Activated CD4-positive, alpha-beta memory T cell treated with anti-CD3 and anti-CD28 coated beads, Interleukin-2, amount 10 ng/mL, durations not matched to agents 7 days and 5 days (primary cell): ENCODE measurements at regions not wholly inside any gene's neighbourhood (a gene's known extent, or its start where the extent isn't known, plus 50 kb on each side); places are given as distances from the start of the nearest gene placed in this dataset.

ENCODE experiments used
- CTCF ChIA-PET: fragments of 350-600 bp; sonication (Branson Sonifier 250); formaldehyde crosslinking; loops from one replicate; lab custom pipeline; 2021; ENCODE audit warnings: antibody characterized with exemption, inconsistent platforms; lab: Charles Lee
- POLR2A ChIA-PET: fragments of 350-600 bp; sonication (Branson Sonifier 250); formaldehyde crosslinking; loops from one replicate; lab custom pipeline; 2021; ENCODE audit warnings: antibody characterized with exemption; lab: Charles Lee
- DNase-seq: peaks from one replicate; pipeline ENCODE4 v3.0.0-alpha.2; 2020
- H3K27ac Mint-ChIP-seq: one replicate; pipeline ENCODE4 v1.8.0; 2021; ENCODE audit warnings: mild to moderate bottlenecking, mixed read lengths
- H3K27me3 Mint-ChIP-seq: one replicate; pipeline ENCODE4 v1.8.0; 2021; ENCODE audit warnings: mixed read lengths
- H3K36me3 Mint-ChIP-seq: one replicate; pipeline ENCODE4 v1.8.0; 2021; ENCODE audit warnings: low read depth, mixed read lengths
- H3K4me1 Mint-ChIP-seq: one replicate; pipeline ENCODE4 v1.8.0; 2021; ENCODE audit warnings: mixed read lengths
- H3K4me3 Mint-ChIP-seq: one replicate; pipeline ENCODE4 v1.8.0; 2021; ENCODE audit warnings: mild to moderate bottlenecking, mixed read lengths
- H3K9me3 Mint-ChIP-seq: one replicate; pipeline ENCODE4 v1.8.0; 2021; ENCODE audit warnings: mixed read lengths

- H3K4me1 Mint-ChIP-seq = peaks cover 2% of the 10 kb centered on the region
- no peak for DNase-seq
- no peak overlapping the region for H3K27ac Mint-ChIP-seq
- peaks cover 6% of the 10 kb centered on the region for H3K36me3 Mint-ChIP-seq
- ChIA-PET POLR2A (interaction anchor here (0.6 to 1.3 kb wide), 2 partner anchors 16 to 35 kb away, joined by 3 to 5 read pairs; no protein-coding TSS in a partner anchor), CTCF (interaction anchor here (1.1 kb wide), 1 partner anchor 178 kb away, joined by 4 read pairs; no protein-coding TSS in a partner anchor)
- peaks cover 6% of the 10 kb centered on the region for H3K9me3 Mint-ChIP-seq
- peaks cover 41% of the 10 kb centered on the region for H3K27me3 Mint-ChIP-seq
- H3K4me3 Mint-ChIP-seq = no peak overlapping the region
Measured at GRCh38 chr7:50190776-50191175, 97.7 kb upstream of the ZPBP start.

DNA sequence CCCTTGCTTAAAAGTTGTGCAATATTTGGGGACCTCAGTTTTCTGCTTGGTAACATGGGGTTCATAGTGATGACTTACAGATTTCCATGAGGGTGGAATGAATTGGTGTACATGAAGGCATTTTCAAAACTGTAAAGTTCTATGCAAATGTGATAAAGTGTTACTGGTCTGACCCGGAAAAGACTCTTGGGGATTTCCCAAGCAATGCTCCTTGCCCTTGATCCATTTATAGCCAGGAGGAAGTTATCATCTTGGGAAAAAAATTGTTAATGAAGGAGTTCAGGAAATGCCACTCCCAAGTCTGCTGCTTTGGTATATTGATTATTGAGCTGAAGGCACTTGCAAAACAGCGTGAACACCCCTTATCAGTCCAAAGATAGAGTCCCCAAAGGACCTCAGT is 96.3 kb upstream of the ZPBP start:
- no peak for DNase-seq
- peaks cover 6% of the 10 kb centered on the region for H3K9me3 Mint-ChIP-seq
- H3K4me1 Mint-ChIP-seq = peaks cover 2% of the 10 kb centered on the region
- peaks cover 6% of the 10 kb centered on the region for H3K36me3 Mint-ChIP-seq
- no peak overlapping the region for H3K4me3 Mint-ChIP-seq
- ChIA-PET CTCF (no interaction called here), POLR2A (interaction anchor here (1.5 kb wide), 1 partner anchor 8 kb away, joined by 3 read pairs; no protein-coding TSS in a partner anchor)
- H3K27me3 Mint-ChIP-seq = peaks cover 30% of the 10 kb centered on the region
- H3K27ac Mint-ChIP-seq = no peak overlapping the region

DNA sequence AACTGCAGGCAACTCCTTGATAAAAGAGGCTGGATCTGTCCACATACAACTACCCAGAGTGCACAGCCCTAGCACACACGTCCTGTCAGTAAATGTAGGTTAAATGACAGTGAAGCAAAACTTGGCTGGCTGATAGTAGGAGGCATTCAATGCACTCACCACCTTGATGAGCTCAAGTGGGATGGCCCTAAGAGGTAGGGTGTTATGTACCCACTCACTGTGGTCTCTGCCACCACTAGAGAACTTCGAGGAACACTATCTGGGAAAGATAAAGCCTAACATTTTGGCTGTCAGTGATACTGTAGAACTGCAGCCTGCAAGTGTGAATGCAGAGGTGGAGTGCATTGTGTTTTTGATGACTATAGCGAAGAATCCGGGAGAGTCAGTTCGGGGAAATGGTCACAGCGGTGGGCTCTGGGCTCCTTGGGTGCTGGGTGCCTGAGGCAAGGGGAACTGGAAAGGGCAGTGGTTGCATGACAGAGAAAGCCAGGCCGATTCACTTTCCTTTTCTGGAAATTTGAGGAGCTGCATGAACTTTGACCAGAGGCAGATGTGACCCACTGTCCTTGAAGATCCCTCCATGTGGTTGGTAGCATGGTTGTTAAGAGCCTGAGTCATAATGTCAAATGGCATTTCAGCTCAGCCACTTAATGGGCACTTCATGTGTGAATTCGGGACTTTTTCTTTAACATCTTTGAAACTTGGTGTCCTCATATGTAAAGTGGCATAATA is 93.1 kb upstream of the ZPBP start:
- Mint-ChIP-seq H3K36me3 (peaks cover 6% of the 10 kb centered on the region), H3K9me3 (peaks cover 6% of the 10 kb centered on the region), H3K4me1 (peaks cover 2% of the 10 kb centered on the region), H3K27ac (no peak overlapping the region), H3K4me3 (no peak overlapping the region), H3K27me3 (peaks cover 16% of the 10 kb centered on the region)
- no peak for DNase-seq
- POLR2A ChIA-PET = interaction anchor here (1.3 kb wide), 1 partner anchor 182 kb away, joined by 3 read pairs; no protein-coding TSS in a partner anchor
- CTCF ChIA-PET = interaction anchor here (1.0 to 1.2 kb wide), 2 partner anchors 19 to 42 kb away, joined by 3 read pairs; no protein-coding TSS in a partner anchor

- POLR2A ChIA-PET = interaction anchor here (1.3 kb wide), 1 partner anchor 183 kb away, joined by 3 read pairs; no protein-coding TSS in a partner anchor
- CTCF ChIA-PET = interaction anchor here (1.4 kb wide), 1 partner anchor 20 kb away, joined by 4 read pairs; no protein-coding TSS in a partner anchor
- Mint-ChIP-seq H3K27ac (no peak overlapping the region), H3K9me3 (peaks cover 6% of the 10 kb centered on the region), H3K36me3 (peaks cover 2% of the 10 kb centered on the region), H3K27me3 (peaks cover 8% of the 10 kb centered on the region), H3K4me1 (peaks cover 2% of the 10 kb centered on the region), H3K4me3 (no peak overlapping the region)
- no peak for DNase-seq
Measured at GRCh38 chr7:50185208-50185607, 92.2 kb upstream of the ZPBP start.

- H3K36me3 Mint-ChIP-seq = no peaks in the 10 kb centered on the region
- peaks cover under 1% of the 10 kb centered on the region for H3K9me3 Mint-ChIP-seq
- H3K27me3 Mint-ChIP-seq = peaks cover 7% of the 10 kb centered on the region
- no peaks in the 10 kb centered on the region for H3K4me1 Mint-ChIP-seq
- POLR2A ChIA-PET = interaction anchor here (1.3 kb wide), 1 partner anchor 183 kb away, joined by 3 read pairs; no protein-coding TSS in a partner anchor
- H3K27ac Mint-ChIP-seq = no peak overlapping the region
- DNase-seq = no peak
- CTCF ChIA-PET = interaction anchor here (0.6 to 1.4 kb wide), 2 partner anchors 21 to 236 kb away, joined by 3 to 4 read pairs; no protein-coding TSS in a partner anchor
- H3K4me3 Mint-ChIP-seq = no peak overlapping the region
Measured at GRCh38 chr7:50184271-50184990, 91.4 kb upstream of the ZPBP start.

- DNase-seq = no peak
- ChIA-PET POLR2A (no interaction called here), CTCF (no interaction called here)
- Mint-ChIP-seq H3K27me3 (peaks cover 8% of the 10 kb centered on the region), H3K4me3 (no peak overlapping the region), H3K4me1 (no peaks in the 10 kb centered on the region), H3K9me3 (no peaks in the 10 kb centered on the region), H3K36me3 (no peaks in the 10 kb centered on the region), H3K27ac (no peak overlapping the region)
Measured at GRCh38 chr7:50182759-50183158, 89.7 kb upstream of the ZPBP start.

- no peaks in the 10 kb centered on the region for H3K9me3 Mint-ChIP-seq
- no peaks in the 10 kb centered on the region for H3K4me1 Mint-ChIP-seq
- ChIA-PET POLR2A (no interaction called here), CTCF (no interaction called here)
- no peak overlapping the region for H3K27ac Mint-ChIP-seq
- H3K27me3 Mint-ChIP-seq = peaks cover 13% of the 10 kb centered on the region
- no peak for DNase-seq
- no peak overlapping the region for H3K4me3 Mint-ChIP-seq
- no peaks in the 10 kb centered on the region for H3K36me3 Mint-ChIP-seq
Measured at GRCh38 chr7:50181081-50181480, 88.0 kb upstream of the ZPBP start.

DNA sequence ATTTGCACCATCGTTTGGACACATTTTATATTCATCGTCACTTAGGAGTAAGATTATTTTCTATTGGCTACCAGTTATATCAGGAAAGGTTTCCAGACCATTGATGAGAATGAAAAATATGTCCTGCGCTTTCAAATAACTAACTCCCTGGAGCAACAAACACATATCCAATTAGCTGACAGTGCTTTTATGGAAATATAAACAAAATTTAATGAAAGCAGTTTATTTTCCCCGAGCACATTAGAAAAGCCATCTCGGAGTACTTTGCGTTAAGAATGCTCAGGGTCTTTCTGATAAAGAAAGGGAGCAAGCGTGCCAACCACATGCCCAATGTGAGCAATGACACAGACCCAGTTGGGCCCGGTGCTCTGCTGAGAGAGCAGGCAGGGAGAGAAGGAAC is 85.1 kb upstream of the ZPBP start:
- Mint-ChIP-seq H3K4me1 (no peaks in the 10 kb centered on the region), H3K36me3 (no peaks in the 10 kb centered on the region), H3K9me3 (no peaks in the 10 kb centered on the region), H3K27me3 (peaks cover 15% of the 10 kb centered on the region), H3K27ac (no peak overlapping the region), H3K4me3 (no peak overlapping the region)
- ChIA-PET CTCF (no interaction called here), POLR2A (no interaction called here)
- no peak for DNase-seq

DNA sequence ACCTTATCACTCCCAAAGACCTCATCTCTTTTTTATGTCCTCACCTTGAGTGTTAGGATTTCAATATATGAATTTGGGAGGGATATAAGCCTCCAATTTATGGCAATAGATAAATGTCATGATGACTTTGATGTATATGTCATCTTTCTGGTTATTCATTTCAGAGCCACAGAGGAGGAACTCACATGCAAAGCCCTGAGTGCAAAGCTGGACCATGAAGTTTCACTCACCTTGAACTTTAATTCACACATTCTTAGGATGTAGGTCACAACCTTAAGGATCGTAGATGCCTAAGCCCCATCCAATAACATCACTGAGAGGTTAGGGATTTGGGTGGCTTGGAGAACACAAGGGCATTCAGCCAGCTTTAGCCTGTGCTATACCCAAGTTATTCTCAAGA is 81.9 kb upstream of the ZPBP start:
- Mint-ChIP-seq H3K27ac (no peak overlapping the region), H3K4me1 (no peaks in the 10 kb centered on the region), H3K27me3 (peaks cover 19% of the 10 kb centered on the region), H3K9me3 (no peaks in the 10 kb centered on the region), H3K4me3 (no peak overlapping the region), H3K36me3 (no peaks in the 10 kb centered on the region)
- POLR2A ChIA-PET = no interaction called here
- CTCF ChIA-PET = interaction anchor here (1.4 kb wide), 1 partner anchor 243 kb away, joined by 4 read pairs; no protein-coding TSS in a partner anchor
- no peak for DNase-seq

DNA sequence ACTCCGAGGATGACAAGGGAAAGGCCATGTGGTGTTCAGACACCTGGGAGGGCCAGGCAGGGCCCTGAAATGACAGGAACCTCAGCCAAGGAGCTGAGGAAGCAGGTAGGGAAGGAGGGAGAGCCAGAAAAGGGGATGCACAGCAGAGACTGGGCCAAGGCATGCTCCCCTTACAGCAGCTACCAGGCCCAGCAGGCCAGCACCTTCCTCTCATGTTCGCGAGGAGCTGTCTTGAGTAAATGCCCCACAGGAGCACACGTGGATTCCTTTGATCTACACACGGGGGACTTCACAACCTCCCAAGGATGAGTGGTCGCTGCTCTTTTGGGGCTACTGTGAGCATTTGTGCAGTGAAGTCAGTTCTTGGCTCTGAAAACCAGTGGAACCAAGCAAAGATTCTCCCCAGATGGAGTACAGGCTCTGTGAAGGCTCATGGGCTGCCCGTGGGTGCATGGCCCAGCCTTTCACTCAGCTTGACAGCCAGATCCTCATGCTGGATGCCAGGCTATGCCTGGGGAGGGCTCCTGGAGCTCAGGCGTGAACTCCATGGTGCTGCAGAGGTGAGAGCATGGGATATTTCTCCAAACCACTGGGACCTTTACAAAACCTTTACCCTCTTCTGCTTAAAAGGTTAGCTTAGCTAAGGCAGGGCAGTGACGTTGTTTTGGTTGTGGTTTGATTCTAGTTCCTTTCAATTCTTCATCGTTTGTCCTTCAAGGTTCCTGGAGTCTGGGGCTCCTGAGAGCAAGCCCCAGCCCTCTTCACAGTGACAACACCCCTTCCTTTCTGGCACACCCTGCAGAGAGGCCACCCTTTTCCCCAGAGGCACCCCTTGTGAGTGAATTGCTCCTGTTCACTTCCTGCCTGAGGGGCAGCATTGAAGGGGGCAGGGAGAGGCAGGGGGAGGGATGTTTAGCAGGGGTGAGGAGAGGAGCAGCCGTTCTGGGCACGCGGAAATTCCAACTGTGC is 74.2 kb upstream of the ZPBP start:
- H3K36me3 Mint-ChIP-seq = no peaks in the 10 kb centered on the region
- H3K4me1 Mint-ChIP-seq = peaks cover 55% of the 10 kb centered on the region
- ChIA-PET POLR2A (interaction anchor here (0.7 to 1.1 kb wide), 3 partner anchors 38 to 203 kb away, joined by 3 to 4 read pairs (median 3); no protein-coding TSS in a partner anchor), CTCF (interaction anchor here (1.1 to 1.7 kb wide), 4 partner anchors 18 to 251 kb away, joined by 3 read pairs; no protein-coding TSS in a partner anchor)
- peak overlapping the region; percentile 69 for H3K27ac Mint-ChIP-seq
- no peaks in the 10 kb centered on the region for H3K9me3 Mint-ChIP-seq
- no peak overlapping the region for H3K4me3 Mint-ChIP-seq
- H3K27me3 Mint-ChIP-seq = no peaks in the 10 kb centered on the region
- DNase-seq = peak; percentile 29

DNA sequence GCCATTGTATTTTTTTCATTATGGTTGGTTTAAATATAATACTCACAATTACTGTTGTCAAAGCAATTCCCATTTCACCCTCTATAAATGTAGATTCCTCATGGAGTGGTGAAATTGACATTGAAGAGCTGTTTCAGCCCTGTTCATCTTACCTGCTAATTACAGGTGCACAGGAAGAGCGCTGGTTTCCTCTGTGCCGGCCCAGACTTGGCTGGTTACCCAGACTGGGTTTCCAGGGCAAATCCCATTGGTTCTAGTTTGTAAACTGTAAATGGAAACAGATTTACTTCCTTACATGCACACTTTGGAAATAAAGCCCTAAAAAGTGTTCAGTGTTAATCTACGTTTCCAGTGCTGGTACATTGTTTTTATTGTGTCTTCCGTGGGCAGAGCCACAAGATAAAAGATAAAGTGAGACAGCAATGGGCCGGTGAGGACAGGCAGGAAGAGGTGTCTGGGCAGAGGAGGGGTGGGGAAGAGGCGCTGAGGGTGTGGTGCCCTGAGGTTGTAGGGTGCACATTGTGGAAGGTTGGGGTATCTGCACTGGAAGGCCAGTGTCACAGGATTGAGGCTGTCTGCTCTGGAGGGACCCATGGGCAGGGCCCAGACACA is 71.6 kb upstream of the ZPBP start:
- peaks cover 65% of the 10 kb centered on the region for H3K4me1 Mint-ChIP-seq
- H3K27ac Mint-ChIP-seq = peak overlapping the region; percentile 81
- peak overlapping the region; percentile 40 for H3K4me3 Mint-ChIP-seq
- POLR2A ChIA-PET = interaction anchor here (1.0 to 1.5 kb wide), 2 partner anchors 9 to 143 kb away, joined by 3 to 10 read pairs; no protein-coding TSS in a partner anchor
- DNase-seq = peak; percentile 55
- CTCF ChIA-PET = interaction anchor here (0.9 to 3.9 kb wide), 6 partner anchors 15 to 253 kb away, joined by 3 to 17 read pairs (median 6); no protein-coding TSS in a partner anchor
- H3K27me3 Mint-ChIP-seq = no peaks in the 10 kb centered on the region
- no peaks in the 10 kb centered on the region for H3K9me3 Mint-ChIP-seq
- no peaks in the 10 kb centered on the region for H3K36me3 Mint-ChIP-seq
